Parathyroid adenoma (tissue), 2 donors: ENCODE measurements at regions not wholly inside any gene's neighbourhood (a gene's known extent, or its start where the extent isn't known, plus 50 kb on each side); places are given as distances from the start of the nearest gene placed in this dataset.

ENCODE experiments used
- H2AFZ ChIP-seq: fragments of 300-600 bp; sonication (generic); one replicate; pipeline ENCODE4 v1.7.0; 2017; ENCODE audit warnings: antibody characterized with exemption, mild to moderate bottlenecking
- H3K27ac ChIP-seq: fragments of 300-600 bp; sonication (generic); one replicate; pipeline ENCODE4 v1.7.0; 2017
- H3K27me3 ChIP-seq: fragments of 300-600 bp; sonication (generic); one replicate; pipeline ENCODE4 v1.7.0; 2017; ENCODE audit warnings: low read length; ENCODE audit not compliant: control insufficient read depth, insufficient read depth
- H3K36me3 ChIP-seq: fragments of 300-600 bp; sonication (generic); one replicate; pipeline ENCODE4 v1.7.0; 2017; ENCODE audit warnings: low read length; ENCODE audit not compliant: control insufficient read depth, insufficient read depth
- H3K4me1 ChIP-seq: fragments of 300-600 bp; sonication (generic); one replicate; pipeline ENCODE4 v1.7.0; 2017; ENCODE audit warnings: control low read depth
- H3K4me2 ChIP-seq: fragments of 300-600 bp; sonication (generic); one replicate; pipeline ENCODE4 v1.7.0; 2017; ENCODE audit warnings: low read length
- H3K4me3 ChIP-seq: fragments of 300-600 bp; sonication (generic); one replicate; pipeline ENCODE4 v1.7.0; 2017; ENCODE audit warnings: low read depth, low read length
- H3K79me2 ChIP-seq: fragments of 300-600 bp; sonication (generic); one replicate; pipeline ENCODE4 v1.7.0; 2017; ENCODE audit warnings: control low read depth
- H3K9ac ChIP-seq: fragments of 300-600 bp; sonication (generic); one replicate; pipeline ENCODE4 v1.7.0; 2017; ENCODE audit warnings: mild to moderate bottlenecking
- H3K9me3 ChIP-seq: fragments of 300-600 bp; sonication (generic); one replicate; pipeline ENCODE4 v1.7.0; 2017; ENCODE audit warnings: low read length; ENCODE audit not compliant: control insufficient read depth
- CTCF ChIP-seq: fragments of 300-600 bp; sonication (generic); IDR thresholded peaks from one replicate; pipeline ENCODE4 v1.7.0; 2017; ENCODE audit warnings: antibody characterized with exemption, mild to moderate bottlenecking
- donor health status: primary hyperparathyroidism.

- H3K9me3 ChIP-seq, result no peaks in the 10 kb centered on the region
- H2AFZ ChIP-seq, result no peak overlapping the region
- H3K36me3 ChIP-seq, result no peaks in the 10 kb centered on the region
- no peak for TF ChIP-seq CTCF
- H3K79me2 ChIP-seq, result no peaks in the 10 kb centered on the region
- peaks cover 6% of the 10 kb centered on the region for H3K4me1 ChIP-seq
- no peak overlapping the region for H3K9ac ChIP-seq
- no peaks in the 10 kb centered on the region for H3K27me3 ChIP-seq
- no peak overlapping the region for H3K4me3 ChIP-seq
- no peak overlapping the region for H3K4me2 ChIP-seq
- H3K27ac ChIP-seq, result no peak overlapping the region
These were observed 98.3 kb upstream of the PRSS58 start for GRCh38 chr7:142356166-142356565.

DNA sequence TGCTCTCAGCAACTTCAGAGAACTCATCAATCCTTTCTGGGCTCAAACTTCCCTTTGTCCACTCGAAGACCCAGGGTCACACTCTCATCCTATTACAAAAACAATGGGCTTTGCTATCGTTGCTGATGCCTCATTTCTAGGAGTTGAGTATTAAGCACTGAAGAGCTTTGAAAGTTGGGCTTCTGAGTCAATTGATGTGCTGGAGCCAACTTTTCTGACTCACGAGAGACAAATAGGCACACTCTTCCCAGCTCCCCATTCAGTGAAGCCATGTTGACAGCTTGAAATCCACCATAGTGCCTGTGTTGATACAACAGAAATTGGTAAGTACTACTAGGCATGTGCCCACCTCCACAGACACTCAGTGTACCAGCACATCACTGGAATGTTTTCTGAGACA is 97.5 kb upstream of the PRSS58 start:
- no peak overlapping the region for H2AFZ ChIP-seq
- no peaks in the 10 kb centered on the region for H3K27me3 ChIP-seq
- H3K36me3 ChIP-seq, result no peaks in the 10 kb centered on the region
- H3K9me3 ChIP-seq, result no peaks in the 10 kb centered on the region
- no peak overlapping the region for H3K9ac ChIP-seq
- H3K4me1 ChIP-seq, result peaks cover 6% of the 10 kb centered on the region
- no peaks in the 10 kb centered on the region for H3K79me2 ChIP-seq
- no peak overlapping the region for H3K27ac ChIP-seq
- H3K4me2 ChIP-seq, result no peak overlapping the region
- no peak overlapping the region for H3K4me3 ChIP-seq
- TF ChIP-seq CTCF, result no peak

DNA sequence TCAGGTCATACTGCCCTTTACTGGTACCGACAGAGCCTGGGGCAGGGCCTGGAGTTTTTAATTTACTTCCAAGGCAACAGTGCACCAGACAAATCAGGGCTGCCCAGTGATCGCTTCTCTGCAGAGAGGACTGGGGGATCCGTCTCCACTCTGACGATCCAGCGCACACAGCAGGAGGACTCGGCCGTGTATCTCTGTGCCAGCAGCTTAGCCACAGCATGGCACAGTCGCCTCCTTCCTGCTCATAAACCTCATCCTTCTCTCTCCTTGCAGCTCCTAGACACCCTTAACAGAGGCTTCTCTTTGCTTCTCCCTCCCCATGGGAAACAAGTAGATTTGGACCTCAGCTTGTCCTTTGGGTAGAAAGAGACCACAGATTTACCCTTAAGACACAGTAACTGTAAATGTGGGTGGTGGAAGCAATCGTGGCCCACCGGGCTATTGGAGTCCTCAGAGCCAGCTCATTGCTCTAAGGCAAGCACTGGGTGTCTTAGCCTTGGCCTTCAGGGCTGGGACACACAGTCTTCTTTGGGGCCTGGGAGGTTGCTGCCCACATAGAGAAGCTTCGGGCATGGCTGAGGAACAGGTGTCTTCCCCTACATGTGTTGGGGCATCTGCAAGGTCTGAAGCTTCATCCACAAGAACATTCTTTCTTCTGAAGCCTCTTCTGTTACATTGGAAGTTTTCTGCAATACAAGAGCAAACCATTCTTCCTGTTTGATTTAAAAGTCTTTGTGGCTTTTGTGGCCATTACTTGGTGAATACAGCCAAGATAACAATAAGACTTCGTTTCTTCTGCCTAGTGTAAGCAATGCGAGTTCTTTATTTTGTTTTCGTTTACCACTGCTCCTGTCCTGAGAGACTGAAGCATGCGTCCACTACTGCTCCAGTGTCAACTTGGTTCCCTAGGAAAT is 95.5 kb upstream of the PRSS58 start:
- Histone ChIP-seq H2AFZ (no peak overlapping the region), H3K27ac (no peak overlapping the region), H3K9ac (no peak overlapping the region), H3K4me3 (no peak overlapping the region), H3K27me3 (no peaks in the 10 kb centered on the region), H3K9me3 (no peaks in the 10 kb centered on the region), H3K79me2 (no peaks in the 10 kb centered on the region), H3K36me3 (no peaks in the 10 kb centered on the region), H3K4me1 (peaks cover 6% of the 10 kb centered on the region), H3K4me2 (no peak overlapping the region)
- TF ChIP-seq CTCF, result no peak

DNA sequence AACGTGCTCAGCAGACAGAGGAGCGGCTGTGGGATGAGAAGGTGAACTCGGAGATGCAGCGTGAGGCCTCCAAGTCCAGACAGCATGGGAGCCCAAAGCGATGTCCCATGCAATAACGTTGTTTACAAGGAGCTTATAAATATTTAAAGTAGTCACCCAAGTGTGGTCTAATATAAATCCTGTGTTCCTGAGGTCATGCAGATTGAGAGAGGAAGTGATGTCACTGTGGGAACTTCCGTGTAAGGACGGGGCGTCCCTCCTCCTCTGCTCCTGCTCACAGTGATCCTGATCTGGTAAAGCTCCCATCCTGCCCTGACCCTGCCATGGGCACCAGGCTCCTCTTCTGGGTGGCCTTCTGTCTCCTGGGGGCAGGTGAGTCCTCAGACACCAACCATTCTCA is 94.7 kb upstream of the PRSS58 start:
- Histone ChIP-seq H3K27ac (no peak overlapping the region), H3K27me3 (no peaks in the 10 kb centered on the region), H3K4me1 (peaks cover under 1% of the 10 kb centered on the region), H3K79me2 (no peaks in the 10 kb centered on the region), H3K4me3 (no peak overlapping the region), H3K36me3 (no peaks in the 10 kb centered on the region), H3K4me2 (no peak overlapping the region), H3K9me3 (no peaks in the 10 kb centered on the region), H2AFZ (no peak overlapping the region), H3K9ac (no peak overlapping the region)
- no peak for TF ChIP-seq CTCF

- Histone ChIP-seq H3K27me3 (no peaks in the 10 kb centered on the region), H3K36me3 (no peaks in the 10 kb centered on the region)
These were observed 93.3 kb upstream of the PRSS58 start for GRCh38 chr7:142351145-142351544.

More at GRCh38 chr7:142351145-142351544, 93.3 kb upstream of the PRSS58 start:
- no peaks in the 10 kb centered on the region for H3K79me2 ChIP-seq
- H3K9me3 ChIP-seq, result no peaks in the 10 kb centered on the region
- no peaks in the 10 kb centered on the region for H3K4me1 ChIP-seq
- TF ChIP-seq CTCF, result no peak
- H3K27ac ChIP-seq, result no peak overlapping the region
- no peak overlapping the region for H3K9ac ChIP-seq
- no peak overlapping the region for H3K4me2 ChIP-seq
- no peak overlapping the region for H2AFZ ChIP-seq
- H3K4me3 ChIP-seq, result no peak overlapping the region
